NCI-H2029 (cell line): ENCODE measurements at regions not wholly inside any gene's neighbourhood (a gene's known extent, or its start where the extent isn't known, plus 50 kb on each side); places are given as distances from the start of the nearest gene placed in this dataset.
"Not testable (repeated sequence)": the region's sequence is repeated elsewhere in the genome, so short reads cannot be mapped to it uniquely, and the experiment has no call there.

ENCODE experiments used
- DNase-seq: peaks from one replicate; lab custom pipeline; 2025; lab: John Stamatoyannopoulos, UW

DNA sequence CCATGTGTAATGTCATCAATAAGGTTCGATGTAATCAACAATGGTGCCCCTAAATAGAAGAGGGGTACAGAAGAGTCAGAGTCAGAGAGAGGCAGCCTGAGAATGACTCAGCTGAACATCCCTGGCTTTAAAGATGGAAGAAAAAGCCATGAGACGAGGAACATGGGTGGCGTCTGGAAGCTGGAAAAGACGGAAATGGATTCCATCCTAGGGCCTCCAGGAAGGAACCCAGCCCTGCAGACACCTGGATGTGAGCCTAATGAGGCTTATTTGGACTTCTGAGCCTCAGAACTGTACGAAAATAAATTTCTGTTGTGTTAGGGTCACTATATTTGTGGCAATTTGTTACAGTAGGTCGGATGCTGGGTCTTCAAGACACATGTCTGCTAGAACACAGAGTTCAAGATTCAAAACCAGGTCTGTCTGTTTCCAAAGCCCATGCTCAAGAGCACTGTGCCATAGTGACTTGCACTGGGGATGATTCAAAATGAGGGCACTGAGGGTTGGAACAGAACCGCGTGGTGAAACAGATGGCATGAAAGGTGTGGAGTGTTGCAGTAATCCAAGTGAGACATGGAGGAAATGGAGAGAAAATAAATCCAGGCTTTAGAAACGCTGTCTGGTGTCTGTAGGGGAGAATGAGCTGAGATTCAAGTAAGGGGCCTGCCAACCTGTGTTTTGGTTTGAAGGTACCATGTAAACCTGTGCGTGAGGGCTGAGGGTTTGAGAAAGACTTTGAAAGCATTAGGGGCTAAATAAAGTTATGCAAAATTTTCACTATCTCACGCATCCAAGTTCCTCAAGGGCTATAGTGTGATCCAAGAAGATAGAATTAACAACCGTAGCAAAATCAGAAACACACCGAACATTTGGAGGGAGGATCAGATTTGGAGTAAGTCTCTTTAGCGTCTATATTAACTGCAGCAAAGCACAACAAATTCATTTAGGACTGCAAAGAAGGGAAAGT, 849.1 kb upstream of the AUTS2 start:
- no peak for DNase-seq

DNA sequence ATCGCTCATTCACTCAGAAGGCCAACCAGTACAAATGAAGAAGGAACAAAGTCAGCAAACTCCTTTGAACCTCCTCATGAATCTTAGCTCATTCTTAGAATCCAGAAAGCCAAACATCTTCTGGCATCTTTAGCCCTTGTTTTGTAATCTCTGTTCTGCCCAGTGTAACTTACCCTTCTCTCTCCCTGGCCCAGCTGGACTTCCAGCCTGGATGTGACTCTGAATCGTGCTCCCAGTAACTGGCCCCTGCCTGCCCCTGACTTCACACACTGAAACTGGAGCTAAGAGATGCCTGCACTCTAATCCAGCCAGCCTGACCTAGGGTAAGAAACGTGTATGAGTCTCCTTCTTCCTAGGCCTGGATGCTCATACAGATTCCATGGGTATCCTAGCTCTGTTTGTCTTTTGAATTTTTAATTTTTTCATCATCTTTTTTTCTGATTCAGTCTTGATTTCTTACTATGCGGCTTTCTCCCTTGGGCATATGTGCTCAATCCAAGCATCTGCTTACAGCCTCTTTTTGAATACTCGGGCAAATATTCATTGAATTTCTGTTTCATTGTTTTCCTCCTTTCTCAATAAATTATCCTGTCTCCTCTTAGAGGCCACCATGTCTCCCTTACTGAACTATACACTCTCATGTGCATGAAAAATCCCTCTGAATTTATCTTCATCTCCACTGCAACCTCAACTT, 845.6 kb upstream of the AUTS2 start:
- no peak for DNase-seq

- no peak for DNase-seq
These were observed 843.9 kb upstream of the AUTS2 start for GRCh38 chr7:68754414-68754813.

DNA sequence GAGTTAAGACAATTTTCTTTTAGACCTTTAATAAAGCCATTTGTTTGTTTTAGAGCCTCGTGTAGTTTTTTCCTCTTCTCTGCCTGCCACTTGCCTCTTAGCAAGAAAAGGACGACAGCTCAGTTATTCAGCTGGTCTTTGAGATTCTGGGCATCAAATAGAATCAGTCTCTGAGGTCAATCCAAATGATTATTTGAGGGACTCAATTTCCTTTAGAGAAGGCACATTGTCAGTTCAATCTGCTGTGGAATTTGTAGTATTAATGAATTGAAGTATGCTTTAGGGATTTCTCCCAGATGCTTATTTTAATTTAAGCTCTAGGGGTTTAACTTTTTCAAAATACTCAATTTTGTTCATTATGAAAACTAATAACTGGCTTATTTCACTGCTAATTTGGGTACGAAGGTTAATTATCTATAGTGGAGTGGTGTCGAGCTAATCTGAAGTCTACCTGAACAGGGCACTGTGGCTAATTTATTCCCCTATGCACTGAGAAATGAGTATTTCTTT, 841.2 kb upstream of the AUTS2 start:
- no peak for DNase-seq

GRCh38 chr7:68760556-68760955, 837.7 kb upstream of the AUTS2 start:
- no peak for DNase-seq

- no peak for DNase-seq
These were observed 830.8 kb upstream of the AUTS2 start for GRCh38 chr7:68767462-68767861.

DNA sequence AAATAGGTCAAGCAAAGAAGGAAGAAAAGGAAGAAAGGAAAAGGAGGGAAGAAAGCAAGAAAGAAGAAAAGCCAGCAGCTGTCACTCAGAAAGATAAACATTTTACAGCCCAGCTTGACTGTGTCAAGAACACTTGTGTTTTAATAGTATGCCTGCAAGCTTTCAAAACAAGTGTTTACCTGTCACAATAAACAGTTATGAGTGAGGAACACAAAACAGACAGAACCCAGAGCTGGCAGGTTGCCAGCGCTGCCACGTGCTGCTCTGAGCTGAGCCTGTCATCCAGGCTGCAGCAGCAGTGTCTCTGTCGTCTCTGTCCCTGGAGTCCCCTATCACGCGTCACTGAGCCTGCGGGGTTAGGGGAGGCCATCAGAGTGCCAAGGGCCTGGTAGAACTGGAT, 827.6 kb upstream of the AUTS2 start:
- DNase-seq: peak; percentile 83

- no peak for DNase-seq
These were observed 821.9 kb upstream of the AUTS2 start for GRCh38 chr7:68776326-68776725.

DNA sequence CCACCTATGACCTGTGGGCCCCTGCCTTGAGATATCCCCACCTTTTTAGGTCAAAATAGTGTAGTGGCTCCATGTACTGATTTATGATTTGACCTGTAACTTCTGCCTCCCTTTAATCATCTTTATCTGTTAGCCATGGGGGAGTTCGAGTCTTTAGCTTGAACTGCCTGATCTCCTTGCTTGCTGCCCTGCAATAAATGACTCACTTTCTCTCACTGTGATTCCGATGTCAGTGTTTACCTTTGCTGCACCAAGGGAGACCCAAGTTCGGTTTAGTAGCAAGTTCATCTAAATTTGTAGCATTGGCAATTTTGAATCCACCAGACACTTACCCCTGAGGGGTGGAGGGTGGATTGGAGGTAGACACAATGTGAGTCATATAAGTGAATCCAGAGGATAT, 814.6 kb upstream of the AUTS2 start:
- no peak for DNase-seq

- DNase-seq: peak; percentile 60
These were observed 813.2 kb upstream of the AUTS2 start for GRCh38 chr7:68785036-68785435.

GRCh38 chr7:68787566-68787965, 810.7 kb upstream of the AUTS2 start:
- DNase-seq: peak; percentile 90

GRCh38 chr7:68788529-68788928, 809.7 kb upstream of the AUTS2 start:
- not testable (repeated sequence) for DNase-seq

- no peak for DNase-seq
These were observed 808.7 kb upstream of the AUTS2 start for GRCh38 chr7:68789597-68789996.

DNA sequence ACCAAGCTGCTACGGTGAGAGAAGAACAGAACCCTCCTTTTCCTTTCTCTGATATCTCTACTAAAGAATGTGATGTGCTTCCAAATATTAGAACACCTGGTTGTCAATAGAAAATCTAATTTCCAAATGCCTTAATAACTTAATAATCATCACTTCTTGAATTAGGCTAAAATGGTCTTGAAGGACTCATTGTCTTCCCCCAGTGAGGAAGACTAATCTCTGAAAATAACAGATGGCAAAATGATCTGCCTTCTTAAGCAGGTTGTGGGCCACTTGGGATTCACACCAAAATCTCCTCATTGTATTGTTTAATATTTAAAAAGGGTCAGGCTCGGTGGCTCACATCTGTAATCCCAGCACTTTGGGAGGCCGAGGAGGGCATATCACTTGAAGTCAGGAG, 805.9 kb upstream of the AUTS2 start:
- DNase-seq: no peak

DNA sequence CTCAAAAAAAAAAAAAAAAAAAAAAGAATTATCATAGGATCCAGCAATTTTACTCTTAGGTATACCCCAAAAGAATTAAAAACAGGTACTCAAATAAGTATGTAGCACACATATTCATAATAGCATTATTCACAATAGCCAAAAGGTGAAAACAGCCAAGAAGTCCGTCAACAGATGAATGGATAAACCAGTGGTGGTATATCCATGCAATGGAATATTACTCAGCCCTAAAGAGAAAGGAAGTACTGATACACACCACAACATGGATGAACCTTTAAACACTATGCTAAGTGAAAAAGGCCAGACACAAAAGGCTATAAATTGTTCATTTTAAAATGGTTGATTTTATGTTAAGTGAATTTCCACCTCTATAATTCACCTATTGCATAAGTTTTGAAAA, 804.8 kb upstream of the AUTS2 start:
- no peak for DNase-seq

DNA sequence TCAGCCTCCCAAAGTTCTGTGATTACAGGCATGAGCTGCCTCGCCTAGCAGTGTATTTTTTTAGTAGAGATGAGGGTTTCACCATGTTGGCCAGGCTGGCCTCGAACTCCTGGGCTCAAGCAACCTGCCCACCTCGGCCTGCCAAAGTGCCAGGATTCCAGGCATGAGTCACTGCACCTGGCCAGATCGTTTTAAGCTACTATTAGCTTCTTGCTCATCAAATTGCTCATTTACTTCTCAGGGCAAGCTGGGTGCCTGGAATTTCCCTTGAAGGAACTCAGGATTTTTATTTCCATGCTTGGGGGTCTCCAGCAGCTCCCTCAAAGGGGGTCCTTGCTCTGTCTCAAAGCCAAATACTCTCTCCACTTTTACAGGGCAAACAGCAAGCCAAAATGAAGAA, 798.0 kb upstream of the AUTS2 start:
- DNase-seq: no peak

DNA sequence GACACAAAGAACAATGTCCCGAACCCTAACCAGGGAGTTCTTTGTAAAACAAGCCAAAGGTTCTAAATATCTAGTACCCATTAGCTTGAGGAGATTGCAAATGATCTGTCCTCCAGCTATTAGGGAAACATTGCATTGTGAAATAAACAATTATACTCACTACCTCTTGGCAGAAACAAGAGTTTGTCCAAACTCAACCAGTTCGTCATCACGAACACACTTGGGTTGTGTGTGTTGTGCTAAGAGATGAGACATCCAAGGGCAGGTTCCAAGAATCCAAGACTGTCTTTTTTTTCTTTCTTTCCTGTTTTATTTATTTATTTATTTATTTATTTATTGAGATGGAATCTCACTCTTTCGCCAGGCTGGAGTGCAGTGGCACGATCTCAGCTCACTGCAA, 793.1 kb upstream of the AUTS2 start:
- DNase-seq: no peak

GRCh38 chr7:68807666-68808065, 790.6 kb upstream of the AUTS2 start:
- DNase-seq: no peak

DNA sequence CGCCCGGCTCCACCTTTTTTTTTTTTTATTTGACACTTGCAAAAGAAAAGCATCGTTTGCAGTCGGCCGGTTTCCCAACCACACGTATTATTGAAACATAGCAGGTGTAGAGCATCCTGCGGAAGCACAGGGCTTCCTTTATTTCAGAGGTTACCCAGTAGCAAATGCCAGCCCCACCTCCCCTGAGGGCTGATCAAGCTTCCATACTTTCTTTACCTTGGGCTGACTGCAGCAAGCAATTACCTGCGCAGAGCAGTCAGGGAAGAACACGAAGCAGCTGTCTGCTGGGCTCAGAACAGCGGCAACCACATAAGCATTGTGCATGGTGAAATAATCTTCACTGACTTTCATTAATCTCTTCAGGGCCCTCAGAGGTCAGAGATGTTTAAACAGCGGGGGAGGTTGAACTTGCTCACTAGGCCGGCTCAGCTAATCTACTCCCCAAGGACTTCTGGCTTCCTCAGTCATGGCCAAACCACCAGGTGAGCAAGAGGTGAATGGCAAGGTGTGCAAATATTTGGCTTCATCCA, 784.7 kb upstream of the AUTS2 start:
- DNase-seq: peak; percentile 92

DNA sequence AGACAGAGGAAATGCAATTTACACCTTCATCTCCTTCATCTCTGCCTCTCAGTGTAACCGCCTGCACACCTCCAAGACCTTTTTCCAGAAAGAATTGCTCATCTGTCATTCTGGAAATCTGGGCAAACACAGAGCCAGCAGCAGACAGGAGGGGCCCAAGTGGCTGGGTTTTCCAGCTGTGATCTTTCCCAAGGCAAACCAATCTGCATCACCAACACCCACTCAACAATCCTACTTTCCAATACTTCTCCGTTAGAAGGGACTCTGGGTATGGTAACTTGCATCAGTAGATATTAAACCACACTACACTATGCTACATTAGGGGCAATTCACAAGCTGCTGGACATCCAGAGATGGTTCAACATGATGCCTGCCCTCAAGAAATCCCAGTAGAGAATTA, 781.8 kb upstream of the AUTS2 start:
- no peak for DNase-seq

DNA sequence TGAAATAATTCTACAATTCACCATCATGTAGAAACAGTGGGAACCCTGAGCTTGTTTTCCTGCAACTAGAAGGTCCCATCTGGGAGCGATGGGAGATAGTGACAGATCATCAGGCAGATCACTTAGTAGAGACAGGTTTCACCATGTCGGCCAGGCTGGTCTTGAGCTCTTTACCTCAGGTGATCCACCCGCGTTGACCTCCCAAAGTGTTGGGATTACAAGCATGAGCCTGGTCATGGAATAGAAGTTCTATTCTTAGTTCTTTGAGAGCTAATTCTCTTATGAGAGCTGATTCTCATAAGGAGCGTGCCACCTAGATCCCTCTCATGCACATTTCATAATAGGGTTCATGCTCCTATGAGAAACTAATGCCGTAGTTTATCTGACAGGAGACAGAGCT, 778.0 kb upstream of the AUTS2 start:
- no peak for DNase-seq

- DNase-seq: no peak
These were observed 776.4 kb upstream of the AUTS2 start for GRCh38 chr7:68821846-68822245.
